MG63 (cell line): ENCODE measurements at regions not wholly inside any gene's neighbourhood (a gene's known extent, or its start where the extent isn't known, plus 50 kb on each side); places are given as distances from the start of the nearest gene placed in this dataset.

Experiments used
- DNase-seq: peaks from one replicate; pipeline ENCODE4 v3.0.0-alpha.2; 2020
- H3K27me3 ChIP-seq: fragments of 250-450 bp; sonication (Bioruptor Pico); 2 replicates; pipeline ENCODE4 v1.5.1; 2020; ENCODE audit warnings: mild to moderate bottlenecking, moderate library complexity
- H3K36me3 ChIP-seq: fragments of 250-450 bp; sonication (Bioruptor Pico); 2 replicates; pipeline ENCODE4 v1.5.1; 2020; ENCODE audit warnings: mild to moderate bottlenecking, moderate library complexity
- H3K4me3 ChIP-seq: fragments of 250-450 bp; sonication (Bioruptor Pico); 2 replicates; pipeline ENCODE4 v1.5.1; 2020; ENCODE audit warnings: mild to moderate bottlenecking, moderate library complexity
- H3K9me3 ChIP-seq: fragments of 250-450 bp; sonication (Bioruptor Pico); 2 replicates; pipeline ENCODE4 v1.5.1; 2020; ENCODE audit warnings: mild to moderate bottlenecking, moderate library complexity

DNA sequence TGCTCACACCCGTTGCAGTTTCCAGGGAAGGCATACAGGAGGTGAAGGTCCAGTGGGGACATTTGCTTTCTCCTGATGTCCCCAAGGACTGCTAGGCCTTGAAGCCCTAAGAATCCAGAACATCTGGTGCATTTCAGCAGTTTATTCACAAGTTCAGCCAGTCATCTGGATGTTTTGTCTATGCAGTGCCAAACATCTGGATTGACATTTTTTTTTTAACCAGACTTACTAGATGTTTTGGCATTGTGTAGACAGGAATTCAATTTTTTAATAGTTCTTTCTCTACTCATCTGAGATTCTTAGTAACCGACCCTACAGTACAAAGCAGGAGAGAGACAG lies 256.2 kb downstream of the CLIC5 start:
- H3K4me3 ChIP-seq: no peak overlapping the region
- H3K9me3 ChIP-seq: 0 out of 2 replicates have a peak, but pooled peaks cover 5% of the 10 kb centered on the region
- H3K27me3 ChIP-seq: no peaks in the 10 kb centered on the region
- no peaks in the 10 kb centered on the region for H3K36me3 ChIP-seq
- no peak for DNase-seq

DNA sequence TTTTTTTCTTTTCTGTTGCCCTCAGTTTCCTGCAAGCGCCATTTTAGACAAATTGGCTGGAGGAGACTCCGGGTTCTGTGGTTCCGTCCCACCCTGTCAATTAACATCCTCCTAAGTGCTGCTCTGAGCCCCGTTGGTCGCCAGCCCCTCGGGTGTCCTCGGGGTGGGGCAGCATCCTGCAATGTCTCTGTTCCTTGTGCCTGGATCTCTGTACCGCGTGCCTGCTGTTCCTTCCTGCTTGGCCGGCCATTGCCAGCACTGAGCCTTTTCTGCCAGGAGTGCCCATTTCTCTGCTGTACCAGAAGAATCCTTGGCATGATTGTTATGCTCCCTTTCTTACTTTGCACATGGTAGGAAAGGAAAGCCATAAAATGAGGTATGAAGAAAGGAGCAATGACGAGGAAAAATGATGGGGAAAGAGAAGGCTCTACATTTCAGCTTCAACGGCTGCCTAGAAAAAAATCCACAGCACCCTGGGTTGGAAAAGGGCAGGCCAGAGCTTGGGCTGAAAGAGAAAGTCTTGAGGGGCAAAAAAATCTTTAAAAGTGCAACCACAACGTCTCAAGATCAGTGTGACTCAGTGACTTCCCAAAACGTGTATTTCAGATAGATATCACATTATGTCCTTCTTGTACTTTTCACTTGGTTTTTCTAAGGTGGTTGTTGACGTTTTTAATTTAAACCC lies 256.7 kb downstream of the CLIC5 start:
- Histone ChIP-seq H3K27me3 (no peaks in the 10 kb centered on the region), H3K4me3 (no peak overlapping the region), H3K36me3 (no peaks in the 10 kb centered on the region), H3K9me3 (0 out of 2 replicates have a peak, but pooled peaks cover 5% of the 10 kb centered on the region)
- DNase-seq: peak; percentile 2

DNA sequence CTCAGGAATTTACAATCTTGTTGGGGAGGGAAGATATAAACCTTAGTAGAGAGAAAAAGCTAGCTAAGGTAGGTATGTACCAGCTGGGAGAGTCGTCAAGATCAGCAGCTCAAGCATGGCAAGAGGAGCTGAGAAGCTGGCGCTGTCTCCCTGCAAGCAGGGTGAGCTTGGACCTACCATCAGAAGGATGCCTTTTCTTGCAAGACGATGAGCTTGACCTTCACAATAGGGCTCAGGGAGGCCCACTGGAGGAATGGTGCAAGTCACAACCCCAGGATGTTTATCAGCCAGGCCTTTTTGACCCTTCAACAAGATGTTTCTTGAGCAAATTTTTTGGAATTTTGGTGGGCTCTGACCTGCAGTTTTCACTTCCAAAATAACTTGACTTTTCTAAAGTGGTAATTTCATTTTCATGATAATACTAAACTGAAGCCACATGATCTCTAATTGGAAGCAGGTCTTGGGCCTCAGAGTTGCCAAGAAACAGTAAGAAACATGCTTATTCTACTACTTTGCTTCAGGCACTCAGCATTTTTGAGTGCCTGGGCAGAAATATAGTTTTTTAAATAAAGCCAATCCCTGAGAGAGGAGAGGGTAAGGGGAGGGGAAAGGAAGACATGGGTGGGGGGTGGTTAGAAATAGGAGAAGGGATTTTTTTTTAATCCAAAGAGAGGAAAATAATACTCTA lies 258.1 kb downstream of the CLIC5 start:
- no peaks in the 10 kb centered on the region for H3K36me3 ChIP-seq
- H3K4me3 ChIP-seq: no peak overlapping the region
- DNase-seq: no peak
- H3K9me3 ChIP-seq: no peaks in the 10 kb centered on the region
- no peaks in the 10 kb centered on the region for H3K27me3 ChIP-seq

DNA sequence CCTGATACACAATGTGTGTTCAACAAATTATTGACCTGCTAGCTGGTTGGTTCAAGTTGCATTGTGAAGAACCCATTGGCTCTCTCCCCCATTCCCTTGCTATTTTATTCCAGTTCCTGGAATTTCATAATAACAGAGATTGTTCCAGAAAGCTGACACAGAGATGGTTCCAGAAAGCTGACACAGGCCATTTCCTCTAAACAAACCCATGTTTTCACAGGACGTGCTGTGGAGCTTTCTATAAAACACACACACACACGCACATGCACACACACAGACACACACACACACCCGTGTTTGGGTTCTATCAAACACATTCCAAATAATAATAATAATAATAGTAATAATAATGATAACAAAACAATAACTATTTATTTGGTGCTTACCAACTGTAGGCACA lies 259.1 kb downstream of the CLIC5 start:
- no peak for DNase-seq
- H3K27me3 ChIP-seq: no peaks in the 10 kb centered on the region
- no peaks in the 10 kb centered on the region for H3K36me3 ChIP-seq
- H3K9me3 ChIP-seq: no peaks in the 10 kb centered on the region
- no peak overlapping the region for H3K4me3 ChIP-seq

DNA sequence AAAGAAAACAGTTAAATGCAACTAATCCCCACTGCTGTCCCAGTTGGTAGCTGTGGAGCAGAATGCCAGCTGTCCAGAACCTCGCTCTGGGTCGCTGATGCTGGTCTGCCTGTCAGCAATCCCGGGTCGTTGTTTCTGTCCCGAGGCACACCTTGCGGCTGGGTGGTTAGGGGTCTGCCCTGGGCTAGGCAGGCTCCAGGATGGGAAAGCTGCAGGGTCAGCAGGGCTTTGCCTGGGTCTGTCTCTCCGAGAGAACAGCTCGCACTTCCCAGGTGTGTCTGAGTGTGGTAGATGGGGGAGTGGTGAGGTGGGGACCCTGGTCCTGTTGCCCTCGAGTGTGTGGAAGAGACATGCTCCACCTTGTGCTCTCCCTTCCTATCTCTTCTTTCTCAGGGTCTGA lies 261.2 kb downstream of the CLIC5 start:
- no peaks in the 10 kb centered on the region for H3K9me3 ChIP-seq
- H3K27me3 ChIP-seq: no peaks in the 10 kb centered on the region
- no peak for DNase-seq
- H3K4me3 ChIP-seq: no peak overlapping the region
- H3K36me3 ChIP-seq: no peaks in the 10 kb centered on the region

DNA sequence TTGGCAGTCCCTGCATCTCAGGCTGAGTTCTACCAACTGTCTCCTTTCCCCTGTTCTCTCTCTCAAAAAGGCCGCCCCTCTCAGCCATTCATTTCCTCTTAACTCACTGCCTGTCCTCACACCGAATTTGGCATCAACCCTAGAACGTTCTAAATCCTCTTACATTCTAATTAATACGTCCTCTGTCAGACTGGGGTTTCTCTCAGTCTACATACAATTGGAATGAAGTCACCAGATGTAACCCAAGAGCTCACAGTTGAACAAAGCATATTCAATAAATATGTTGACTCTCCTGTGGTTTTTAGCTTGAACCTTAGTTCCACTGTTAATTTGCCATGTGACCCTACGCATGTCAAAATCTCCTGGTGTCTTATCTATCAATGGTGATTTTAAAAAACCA lies 269.6 kb downstream of the CLIC5 start:
- H3K27me3 ChIP-seq: no peaks in the 10 kb centered on the region
- no peaks in the 10 kb centered on the region for H3K9me3 ChIP-seq
- H3K36me3 ChIP-seq: no peaks in the 10 kb centered on the region
- no peak for DNase-seq
- H3K4me3 ChIP-seq: no peak overlapping the region

DNA sequence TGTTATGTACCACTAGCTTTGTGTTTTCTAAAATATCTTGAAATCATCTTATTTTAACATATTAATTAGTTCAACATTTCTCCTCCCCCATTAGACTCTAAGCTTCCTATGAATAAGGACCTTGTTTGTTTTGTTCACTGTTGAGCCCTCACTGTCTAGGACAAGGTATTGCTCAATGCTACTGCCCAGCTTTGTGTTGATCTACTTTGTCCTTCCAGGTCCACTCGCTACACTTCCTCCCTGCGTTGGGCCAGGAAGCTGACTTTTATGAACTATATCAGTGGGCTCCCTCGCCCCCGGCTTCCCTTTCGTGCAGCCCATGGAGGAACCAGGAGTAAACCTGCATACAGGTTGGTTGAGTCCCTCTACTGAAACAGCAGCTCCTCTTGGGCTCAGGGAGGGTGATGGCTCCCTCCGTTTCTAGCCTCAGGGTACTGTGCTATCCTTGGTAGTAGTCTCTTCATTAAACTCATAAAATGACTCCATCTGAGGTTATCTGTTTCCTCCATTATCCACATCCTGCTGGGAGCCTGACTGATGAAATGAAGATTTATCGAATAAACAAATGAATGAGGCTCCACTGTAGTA lies 272.5 kb downstream of the CLIC5 start:
- no peaks in the 10 kb centered on the region for H3K9me3 ChIP-seq
- H3K27me3 ChIP-seq: no peaks in the 10 kb centered on the region
- no peak for DNase-seq
- H3K36me3 ChIP-seq: no peaks in the 10 kb centered on the region
- no peak overlapping the region for H3K4me3 ChIP-seq

DNA sequence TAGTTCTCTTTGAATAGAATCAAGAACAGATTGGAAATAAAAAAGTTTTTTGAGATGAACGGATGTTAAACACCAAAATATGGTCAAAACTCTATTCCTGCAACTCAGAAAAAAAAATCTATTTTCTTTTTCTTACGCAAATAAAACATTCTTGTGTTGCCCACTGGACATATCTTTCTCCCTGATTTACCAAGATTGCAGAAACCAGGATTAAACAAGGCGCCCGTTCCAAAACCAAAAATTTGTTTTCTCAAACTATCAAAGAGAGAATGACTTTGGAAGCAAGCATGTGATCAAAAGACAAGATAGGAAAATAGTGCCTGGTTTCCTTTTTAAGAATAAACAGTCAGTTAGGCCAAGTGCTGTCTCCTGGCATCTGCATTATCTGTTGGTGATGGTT lies 273.1 kb downstream of the CLIC5 start:
- DNase-seq: no peak
- Histone ChIP-seq H3K27me3 (no peaks in the 10 kb centered on the region), H3K9me3 (no peaks in the 10 kb centered on the region), H3K4me3 (no peak overlapping the region), H3K36me3 (no peaks in the 10 kb centered on the region)

DNA sequence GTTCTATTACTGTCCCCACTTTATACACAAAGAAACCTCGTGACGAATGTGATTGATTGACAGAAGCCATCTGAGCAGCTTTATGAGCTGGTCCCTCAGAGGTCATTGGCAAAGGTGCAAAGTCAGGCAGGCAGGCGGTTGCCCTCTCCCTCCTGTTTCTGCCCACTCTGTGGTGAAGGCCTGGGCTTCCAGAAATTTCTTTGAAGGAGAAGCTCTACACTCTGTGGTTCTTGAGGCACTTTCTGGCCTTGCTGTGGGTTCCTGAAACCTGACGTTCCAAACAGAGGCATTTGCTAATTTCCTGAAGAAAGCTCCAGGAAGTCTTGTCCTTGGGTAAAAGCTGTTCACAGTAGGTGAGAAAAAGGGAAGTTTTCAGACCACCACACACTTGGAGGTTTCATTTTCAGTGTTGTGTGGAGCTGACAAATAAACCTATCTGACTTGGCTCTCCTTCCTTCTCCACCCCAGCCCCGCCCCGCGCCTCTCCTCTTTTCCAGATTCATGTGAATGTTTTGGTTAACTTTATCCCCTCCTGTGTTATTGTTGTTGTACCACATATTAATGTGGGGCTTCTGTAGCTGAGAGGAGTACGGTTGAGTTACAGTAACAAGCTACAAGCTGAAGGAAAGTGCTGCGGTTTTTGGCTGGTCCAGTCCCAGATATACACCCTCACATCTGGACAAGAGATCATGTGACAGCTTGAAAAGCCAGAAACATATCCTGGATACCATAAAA lies 274.1 kb downstream of the CLIC5 start:
- H3K36me3 ChIP-seq: no peaks in the 10 kb centered on the region
- peak; percentile 10 for DNase-seq
- no peak overlapping the region for H3K4me3 ChIP-seq
- no peaks in the 10 kb centered on the region for H3K27me3 ChIP-seq
- no peaks in the 10 kb centered on the region for H3K9me3 ChIP-seq

DNA sequence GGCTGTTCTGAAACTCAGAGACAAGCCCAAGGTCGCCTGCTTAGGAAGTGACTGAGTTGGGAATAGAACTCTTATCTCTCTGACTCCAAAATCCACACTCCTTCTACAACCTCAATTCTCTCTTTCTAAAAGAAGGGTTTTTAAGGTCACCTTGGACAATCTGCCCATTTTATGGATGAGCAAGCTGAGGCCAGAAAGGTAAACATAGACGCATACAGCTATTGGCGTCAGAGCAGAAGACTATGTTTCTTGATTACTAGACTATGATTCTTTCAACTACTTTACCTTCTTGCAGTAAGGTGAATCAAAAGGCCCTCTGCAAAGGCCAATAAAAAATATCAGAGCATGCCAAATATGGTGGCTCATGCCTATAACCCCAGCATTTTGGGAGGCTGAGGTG lies 276.6 kb downstream of the CLIC5 start:
- H3K36me3 ChIP-seq: no peaks in the 10 kb centered on the region
- DNase-seq: no peak
- H3K4me3 ChIP-seq: no peak overlapping the region
- no peaks in the 10 kb centered on the region for H3K9me3 ChIP-seq
- H3K27me3 ChIP-seq: no peaks in the 10 kb centered on the region

DNA sequence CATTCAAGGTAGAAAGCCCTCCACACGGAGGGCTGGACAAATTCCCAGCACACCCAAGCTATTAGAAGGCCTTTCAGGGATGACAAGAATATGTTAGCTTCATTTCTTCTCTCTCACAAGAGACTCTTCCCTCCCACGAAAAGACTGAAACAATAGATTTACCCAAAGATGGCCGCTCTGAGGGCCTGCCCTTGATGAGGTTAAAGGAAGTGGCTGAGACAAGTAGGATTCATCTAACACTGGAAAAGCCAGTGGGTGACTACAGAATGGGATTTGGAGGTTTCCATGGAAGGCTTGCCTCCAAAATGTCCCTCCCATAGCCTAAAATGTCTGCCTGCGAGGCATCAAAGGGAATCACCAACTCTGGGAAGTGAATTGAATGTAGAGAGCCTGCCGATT lies 277.6 kb downstream of the CLIC5 start:
- Histone ChIP-seq H3K9me3 (no peaks in the 10 kb centered on the region), H3K4me3 (no peak overlapping the region), H3K36me3 (no peaks in the 10 kb centered on the region), H3K27me3 (no peaks in the 10 kb centered on the region)
- DNase-seq: no peak

DNA sequence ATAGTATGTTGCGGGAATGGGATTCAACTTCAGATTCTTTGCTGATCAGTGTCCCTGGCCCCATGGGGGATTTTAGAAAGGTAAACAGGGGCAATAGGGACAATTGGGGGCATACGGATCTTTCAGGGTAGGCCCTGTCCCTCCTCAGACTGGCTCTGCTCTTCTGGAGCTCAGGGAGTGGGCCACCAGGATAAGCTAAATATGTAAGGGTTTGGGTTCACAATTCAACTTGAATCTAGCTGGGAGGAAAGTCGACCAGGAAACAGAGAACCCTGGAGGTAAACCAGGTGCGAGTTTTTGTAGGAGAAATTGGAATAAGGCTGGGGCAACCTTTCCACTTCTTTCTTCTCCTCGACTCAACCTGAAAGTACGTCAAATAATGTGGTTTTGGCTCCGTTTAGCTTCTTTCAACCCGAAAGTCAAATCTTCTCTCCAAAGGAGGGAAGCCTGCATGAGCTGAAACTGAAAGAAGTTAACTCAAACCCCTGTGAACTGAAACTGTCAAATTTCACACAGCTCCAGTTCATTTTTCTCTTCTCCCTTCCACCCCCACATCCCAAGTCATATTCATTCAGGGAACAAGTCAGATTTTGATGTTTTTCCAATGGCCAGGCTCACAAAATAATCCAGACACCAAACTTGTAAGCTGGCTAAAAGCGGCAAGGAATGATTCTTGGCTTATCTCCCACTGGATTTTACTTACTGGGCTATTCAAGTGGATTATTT lies 278.2 kb downstream of the CLIC5 start:
- Histone ChIP-seq H3K4me3 (no peak overlapping the region), H3K9me3 (no peaks in the 10 kb centered on the region), H3K36me3 (no peaks in the 10 kb centered on the region), H3K27me3 (no peaks in the 10 kb centered on the region)
- DNase-seq: no peak

DNA sequence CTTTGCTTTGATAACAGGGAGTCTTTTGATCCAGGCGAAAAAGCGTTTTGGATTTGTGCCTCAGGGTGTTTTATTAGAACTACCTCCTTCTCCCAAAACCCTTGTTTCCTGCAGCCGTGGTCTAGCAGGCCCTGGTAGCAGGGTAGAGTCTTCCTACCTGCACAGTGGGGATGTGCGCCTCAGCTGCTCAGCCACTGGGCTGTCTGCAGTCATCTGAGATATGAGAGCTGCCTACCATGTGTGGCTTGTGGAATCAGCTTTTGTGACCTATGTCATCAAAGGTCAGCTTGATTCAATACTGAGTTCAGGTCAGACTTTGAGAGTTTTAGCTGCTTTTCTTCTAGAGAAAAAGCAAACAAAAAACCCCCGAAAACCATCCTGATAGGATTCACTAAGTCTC lies 279.5 kb downstream of the CLIC5 start:
- Histone ChIP-seq H3K4me3 (no peak overlapping the region), H3K9me3 (no peaks in the 10 kb centered on the region), H3K36me3 (no peaks in the 10 kb centered on the region), H3K27me3 (no peaks in the 10 kb centered on the region)
- no peak for DNase-seq

DNA sequence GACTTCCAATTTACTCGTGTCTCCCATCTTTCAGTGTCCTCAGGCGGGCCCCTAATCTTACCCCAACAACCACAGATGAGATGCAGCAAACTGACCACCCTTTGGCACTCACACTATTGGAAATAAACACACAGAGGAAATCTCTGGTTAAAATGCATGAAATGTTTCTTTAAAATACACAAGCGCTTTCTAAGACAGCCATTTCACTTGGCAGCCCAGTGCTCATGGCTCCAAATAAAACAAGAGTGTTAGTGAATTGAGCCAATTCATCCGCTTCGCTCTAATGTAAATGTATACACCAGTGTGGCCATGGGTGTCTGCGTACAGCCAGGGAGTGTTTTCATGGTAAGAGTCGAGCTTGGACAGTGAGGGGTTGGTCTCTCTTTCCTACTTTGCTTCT lies 282.9 kb downstream of the CLIC5 start:
- H3K36me3 ChIP-seq: no peaks in the 10 kb centered on the region
- H3K27me3 ChIP-seq: no peaks in the 10 kb centered on the region
- no peaks in the 10 kb centered on the region for H3K9me3 ChIP-seq
- H3K4me3 ChIP-seq: no peak overlapping the region
- no peak for DNase-seq

DNA sequence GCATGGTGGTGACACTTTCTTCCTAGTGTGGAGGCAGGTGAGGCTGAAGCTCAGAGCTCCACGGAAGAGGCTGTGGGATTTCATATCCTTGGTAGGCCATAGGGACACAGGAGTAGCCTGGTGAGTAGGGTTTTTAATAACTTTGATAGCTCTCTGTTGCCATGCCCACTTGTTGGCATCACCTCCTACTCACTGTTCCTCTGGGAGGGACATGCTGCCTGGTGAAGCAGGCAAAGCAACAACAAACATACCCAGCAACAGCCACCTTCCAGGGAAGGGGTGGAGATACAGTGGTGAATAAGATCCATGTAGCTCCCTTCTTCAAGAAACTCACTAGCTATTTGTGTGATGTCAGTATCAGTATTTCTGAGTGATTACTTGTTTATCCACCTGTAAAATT lies 285.4 kb downstream of the CLIC5 start:
- DNase-seq: no peak
- Histone ChIP-seq H3K4me3 (no peak overlapping the region), H3K36me3 (no peaks in the 10 kb centered on the region), H3K27me3 (no peaks in the 10 kb centered on the region), H3K9me3 (no peaks in the 10 kb centered on the region)

DNA sequence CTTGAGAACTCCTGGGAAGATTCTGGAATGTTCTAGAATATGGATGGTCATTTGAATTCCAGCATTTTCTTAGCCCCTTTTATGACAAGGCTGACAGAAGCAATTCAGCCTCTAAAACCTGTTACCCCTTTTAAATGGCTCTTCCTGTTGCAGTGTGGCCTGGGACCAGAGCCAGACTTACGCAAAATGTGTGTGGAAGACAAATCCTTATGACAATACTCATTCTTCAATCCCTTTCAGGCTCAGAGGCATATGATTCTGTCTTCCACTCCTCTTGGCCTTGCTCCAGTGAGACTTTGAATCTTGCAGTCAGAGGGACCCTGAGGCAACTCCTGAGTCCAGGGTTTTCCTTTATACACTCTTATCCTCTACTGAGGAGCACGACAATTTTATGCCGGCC lies 287.0 kb downstream of the CLIC5 start:
- Histone ChIP-seq H3K4me3 (no peak overlapping the region), H3K27me3 (no peaks in the 10 kb centered on the region), H3K9me3 (no peaks in the 10 kb centered on the region), H3K36me3 (no peaks in the 10 kb centered on the region)
- peak; percentile 23 for DNase-seq

DNA sequence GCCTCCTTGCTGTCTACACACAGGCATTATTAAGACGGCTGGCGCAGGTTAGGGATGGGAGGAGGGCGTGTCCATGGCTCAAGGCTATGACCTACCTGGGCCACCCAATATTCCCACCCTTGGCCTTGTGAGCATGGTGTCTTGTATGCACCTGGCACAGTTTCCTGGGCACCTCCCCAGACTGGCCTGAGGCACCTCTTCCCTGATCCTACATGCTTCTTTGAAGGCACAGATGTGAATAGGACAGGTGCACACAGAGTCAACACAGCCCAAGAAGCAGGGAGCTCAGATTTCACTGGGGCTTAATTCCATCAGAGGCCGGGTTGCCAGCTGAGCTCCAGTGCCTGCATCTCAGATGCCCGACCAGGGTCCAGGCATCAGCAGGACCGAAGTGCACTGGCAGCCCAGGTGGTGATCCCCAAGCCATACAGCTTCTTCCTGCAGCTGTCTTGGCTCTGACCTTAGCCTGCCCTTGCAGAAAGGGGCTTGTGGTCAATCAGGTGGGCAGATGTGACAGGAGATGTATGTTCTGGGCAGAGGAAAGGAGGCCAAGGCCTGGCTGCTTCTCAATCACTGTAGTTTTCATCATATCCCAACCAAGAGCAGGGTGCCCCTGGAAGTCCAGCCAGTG lies 287.7 kb downstream of the CLIC5 start:
- Histone ChIP-seq H3K27me3 (no peaks in the 10 kb centered on the region), H3K36me3 (no peaks in the 10 kb centered on the region), H3K4me3 (no peak overlapping the region), H3K9me3 (no peaks in the 10 kb centered on the region)
- DNase-seq: no peak
